ENCODE measurements at regions not wholly inside any gene's neighbourhood (a gene's known extent, or its start where the extent isn't known, plus 50 kb on each side); places are given as distances from the start of the nearest gene placed in this dataset.

DNA sequence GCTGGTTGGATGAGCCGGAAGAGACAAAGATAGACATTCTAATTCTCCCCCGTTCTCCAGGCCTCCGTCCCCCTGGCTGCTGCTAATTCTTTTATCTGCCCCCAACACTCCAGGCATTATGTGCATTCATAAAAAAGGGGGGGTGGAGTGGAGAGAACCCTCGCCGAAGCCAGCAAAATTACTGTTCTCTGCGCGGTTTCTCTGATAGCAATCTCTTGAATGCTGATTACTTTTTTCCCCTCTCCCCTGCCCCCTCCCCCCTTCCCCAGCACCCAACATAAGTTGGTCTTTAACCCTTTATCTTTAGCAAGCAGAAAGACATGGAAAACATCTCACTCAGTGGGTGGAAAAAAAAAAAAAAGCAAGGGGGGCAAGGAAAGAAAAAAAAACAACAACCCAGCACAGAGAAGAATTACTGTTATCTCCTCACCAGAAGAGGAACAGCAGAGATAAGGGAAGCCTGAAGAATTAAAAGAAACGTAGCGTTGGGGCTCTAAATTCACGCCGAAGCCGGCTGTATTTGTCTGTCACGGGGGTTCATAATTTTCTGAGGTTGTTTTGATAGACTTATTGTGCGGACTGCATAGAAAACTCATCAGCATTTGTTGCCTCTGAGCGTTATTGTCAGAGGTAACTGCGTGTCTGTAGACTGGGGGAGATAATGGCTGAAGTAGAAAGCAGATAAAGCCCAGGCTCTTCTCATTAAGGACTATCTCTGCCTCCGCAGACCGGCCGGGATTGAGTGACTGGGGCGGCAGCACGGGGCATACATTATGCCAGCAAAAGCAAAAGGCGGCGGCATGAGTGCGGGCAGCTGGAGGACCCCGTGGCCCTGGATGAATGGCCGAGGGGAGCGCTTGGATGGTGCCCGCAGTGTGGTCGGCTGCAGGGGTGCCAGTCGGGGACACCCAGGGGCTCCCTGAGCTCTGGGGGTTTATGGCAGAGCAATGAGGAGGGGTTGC is 126.9 kb downstream of the MRM1 start:
- DNase-seq (ENCODE audit: low spot score), result no peak

DNA sequence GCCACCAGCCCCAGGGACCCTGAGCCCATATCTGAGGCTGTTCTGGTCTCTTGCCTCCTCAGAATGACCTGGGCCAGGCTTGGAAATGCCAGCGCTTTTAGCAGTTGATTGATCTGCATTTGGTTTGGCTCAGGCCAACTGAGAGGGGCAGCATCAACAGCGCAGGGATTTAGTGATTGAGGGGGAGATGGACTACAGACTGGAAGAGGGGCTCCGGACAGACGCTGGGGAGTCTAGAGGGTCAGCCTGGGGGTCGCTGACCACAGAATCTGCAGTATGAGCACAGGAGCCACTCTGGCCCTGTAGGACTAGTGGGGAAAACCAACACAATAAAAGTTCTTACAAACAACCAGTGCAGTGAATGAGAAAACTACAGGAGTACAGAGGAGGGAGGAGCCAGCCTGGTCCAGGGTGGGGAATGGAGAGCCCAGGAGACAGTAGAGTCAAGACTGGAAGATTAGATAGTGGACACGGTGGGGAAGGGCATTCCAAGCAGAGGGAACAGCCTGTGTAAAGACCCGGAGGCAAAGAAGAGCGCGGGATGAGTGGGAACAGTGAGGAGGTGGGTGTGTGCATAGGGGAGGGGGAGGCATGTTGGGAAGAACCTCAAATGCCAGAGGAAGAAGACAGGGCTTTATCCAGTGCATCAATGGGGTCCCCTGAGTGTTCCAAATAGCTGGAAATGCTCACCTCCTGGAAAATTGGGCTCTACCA is 128.9 kb downstream of the MRM1 start:
- no peak for DNase-seq (ENCODE audit: low spot score)

DNA sequence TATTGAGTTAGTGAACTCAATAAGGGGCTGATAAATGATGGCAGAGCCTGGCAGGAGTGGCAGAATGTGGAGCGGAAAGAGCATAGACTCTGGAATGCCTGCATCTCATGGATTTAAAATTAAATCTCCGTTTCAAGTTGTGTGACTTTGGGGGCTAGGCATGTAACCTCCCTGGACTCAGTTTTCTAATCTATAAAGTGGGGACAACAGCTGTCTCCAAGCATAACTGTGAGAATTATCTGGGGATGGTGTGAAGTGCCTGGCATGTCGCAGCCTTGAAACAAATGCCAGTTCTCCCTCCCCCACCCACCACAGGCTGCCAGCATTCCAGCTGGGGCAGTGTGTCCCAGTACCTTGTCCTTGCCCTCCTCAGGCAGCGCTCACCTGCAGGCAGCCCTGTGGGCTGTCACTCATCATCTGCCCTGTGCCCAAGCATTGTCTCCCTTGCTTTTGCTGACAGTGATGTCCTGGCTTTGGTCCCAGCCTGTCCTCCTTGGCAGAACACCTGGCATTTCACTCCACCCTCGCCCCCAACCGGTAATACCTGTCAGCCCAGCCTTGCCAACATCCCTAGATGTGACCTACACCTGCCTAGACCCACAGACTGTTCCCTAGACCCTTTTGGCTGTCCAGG is 129.6 kb downstream of the MRM1 start:
- no peak for DNase-seq (ENCODE audit: low spot score)

DNA sequence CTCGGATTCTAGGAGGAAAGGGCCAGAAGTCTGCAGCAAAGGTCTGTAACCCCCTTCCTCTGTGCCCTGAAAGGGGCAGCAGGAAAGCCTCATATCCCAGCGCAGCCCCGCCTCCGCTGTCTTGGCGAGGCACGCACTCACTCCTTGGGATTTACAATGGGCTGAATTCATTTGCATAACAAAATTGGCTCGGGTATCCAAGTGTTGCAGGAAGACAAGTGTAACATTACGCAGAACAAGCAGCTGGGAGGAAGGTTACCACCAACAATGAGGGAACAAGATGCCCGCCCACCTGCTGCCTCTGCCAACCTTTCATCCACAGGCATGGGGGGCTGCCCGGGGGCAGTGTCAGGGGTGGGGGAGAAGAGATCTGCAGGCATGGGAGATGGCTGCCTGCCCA is 130.4 kb downstream of the MRM1 start:
- DNase-seq (ENCODE audit: low spot score), result no peak

DNA sequence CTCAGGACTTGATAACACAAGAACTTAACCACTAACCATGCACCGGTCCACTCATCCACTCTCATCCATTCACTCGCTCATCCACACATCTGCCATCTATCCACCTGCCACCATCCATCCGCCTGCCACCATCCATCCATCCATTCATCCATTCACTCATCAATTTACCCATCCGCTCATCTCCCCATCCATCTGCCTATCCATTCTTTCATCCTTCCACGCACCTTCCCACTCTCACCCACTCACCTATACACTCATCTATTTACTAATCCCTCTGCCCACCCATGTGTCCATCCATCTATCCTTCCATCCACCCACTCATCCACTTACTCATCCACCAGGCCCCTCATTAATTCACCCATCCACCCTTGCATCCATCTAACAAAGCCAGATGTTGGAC is 131.0 kb downstream of the MRM1 start:
- DNase-seq (ENCODE audit: low spot score), result no peak

DNA sequence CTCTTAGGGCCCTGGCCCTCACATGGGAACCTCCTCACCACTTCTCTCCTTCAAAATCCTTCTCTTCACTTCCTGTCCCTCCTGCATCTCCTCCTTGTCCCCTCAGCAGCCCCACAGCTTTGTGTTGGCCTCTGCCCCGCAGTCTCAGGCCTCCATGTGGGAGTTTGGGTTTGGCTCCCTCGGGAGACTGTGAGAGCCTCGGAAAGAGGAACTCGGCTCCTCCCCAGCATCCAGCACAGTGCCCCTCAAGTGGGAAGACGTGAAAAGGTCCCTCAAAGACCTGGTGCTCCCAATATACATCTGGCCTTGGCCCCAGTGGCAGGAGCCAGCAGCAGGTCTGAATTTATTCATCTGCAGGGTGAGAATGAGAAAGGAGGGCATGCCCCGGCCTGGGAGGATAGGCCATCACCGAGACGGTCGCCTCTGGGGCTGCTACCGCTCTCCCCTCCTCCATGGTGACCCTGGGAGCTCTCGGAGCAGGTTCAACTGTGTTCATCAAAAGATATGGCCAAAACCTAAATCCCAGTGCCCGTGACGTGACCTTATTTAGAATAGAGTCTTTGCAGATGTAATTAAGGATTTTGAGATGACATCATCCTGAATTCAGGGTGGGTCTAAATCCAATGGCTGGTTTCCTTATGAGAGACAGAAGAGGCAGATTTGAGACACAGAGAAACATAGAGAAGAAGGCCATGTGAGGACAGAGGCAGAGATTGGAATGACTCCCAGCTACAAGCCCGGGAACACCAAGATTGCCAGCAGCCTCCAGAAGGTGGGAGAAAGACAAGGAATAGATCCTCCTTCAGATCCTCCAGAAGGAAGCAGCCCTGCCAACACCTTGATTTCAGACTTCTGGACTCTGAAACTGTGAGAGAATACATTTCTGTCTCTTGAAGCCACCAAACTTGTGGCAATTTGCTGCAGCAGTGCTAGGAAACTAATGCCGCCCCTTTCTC is 135.1 kb downstream of the MRM1 start:
- no peak for DNase-seq (ENCODE audit: low spot score)

DNA sequence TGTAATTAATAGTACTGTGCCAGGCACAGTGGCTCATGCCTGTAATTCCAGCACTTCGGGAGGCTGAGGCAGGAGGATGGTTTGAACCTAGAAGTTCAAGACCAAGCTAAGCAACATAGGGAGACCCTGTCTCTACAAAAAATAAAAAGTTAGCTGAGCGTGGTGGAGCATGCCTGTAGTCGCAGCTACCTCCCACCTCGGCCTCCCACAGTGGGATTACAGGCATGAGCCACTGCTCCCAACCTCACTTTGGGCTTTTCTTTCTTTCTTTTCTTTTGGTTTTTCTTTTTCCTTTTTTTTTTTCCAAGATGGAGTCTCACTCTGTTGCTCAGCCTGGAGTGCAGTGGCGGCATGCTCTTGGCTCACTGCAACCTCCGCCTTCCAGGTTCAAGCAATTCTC is 137.8 kb downstream of the MRM1 start:
- no peak for DNase-seq (ENCODE audit: low spot score)

DNA sequence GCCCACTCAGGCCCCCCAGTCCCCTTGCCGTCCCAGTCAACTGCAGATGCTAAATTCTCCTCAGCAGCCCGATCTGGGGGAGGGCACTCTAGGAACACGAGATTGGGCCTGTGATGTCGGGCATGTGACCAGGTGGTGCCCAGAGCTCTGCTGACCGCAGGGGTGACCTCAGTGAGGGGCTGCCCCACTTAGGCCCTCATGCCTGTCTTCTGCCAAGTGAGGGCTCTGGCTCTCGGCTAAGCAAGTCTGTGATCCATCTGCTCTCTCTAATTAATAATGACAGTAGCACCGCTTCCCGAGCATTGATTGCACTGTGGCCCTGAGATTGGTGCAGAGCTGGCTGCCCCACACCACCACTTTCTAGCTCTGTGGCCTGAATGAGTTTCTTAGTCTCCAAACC is 138.8 kb downstream of the MRM1 start:
- DNase-seq (ENCODE audit: low spot score), result no peak

DNA sequence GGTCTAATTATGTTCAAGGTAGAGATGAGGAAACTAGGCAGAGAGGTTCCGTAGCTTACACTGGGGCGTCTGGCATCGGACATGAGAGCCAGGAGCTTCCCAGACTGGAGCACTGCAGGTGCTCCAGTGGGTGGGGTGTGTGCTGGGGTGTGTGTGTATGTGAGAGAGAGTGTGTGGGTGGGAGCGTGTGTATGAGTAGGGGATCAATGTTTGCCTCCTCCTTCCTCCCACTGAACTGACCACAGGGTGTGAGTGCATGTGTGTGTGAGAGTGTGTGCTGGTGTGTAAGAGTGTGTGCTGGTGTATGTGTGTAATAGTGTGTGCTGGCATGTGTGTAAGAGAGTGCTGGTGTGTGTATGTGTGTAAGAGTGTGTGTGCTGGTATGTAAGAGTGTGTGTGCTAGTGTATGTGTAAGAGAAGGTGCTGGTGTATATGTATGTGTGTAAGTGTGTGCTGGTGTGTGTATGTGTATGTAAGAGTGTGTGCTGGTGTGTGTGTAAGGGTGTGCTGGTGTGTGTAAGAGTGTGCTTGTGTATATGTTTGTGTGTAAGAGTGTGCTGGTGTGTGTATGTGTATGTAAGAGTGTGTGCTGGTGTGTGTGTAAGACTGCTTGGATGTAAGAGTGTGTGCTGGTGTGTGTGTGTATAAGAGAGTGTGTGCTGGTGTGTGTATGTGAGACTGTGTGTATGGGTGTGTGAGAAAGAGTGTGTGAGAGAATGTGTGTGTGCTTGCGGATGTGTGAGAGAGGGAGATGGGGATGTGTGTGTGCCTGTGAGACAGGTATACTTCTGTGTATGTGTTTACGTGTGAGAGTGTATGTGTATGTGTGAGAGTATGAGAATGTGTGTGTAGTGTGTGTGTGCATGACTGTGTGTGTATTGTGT is 139.9 kb downstream of the MRM1 start:
- no peak for DNase-seq (ENCODE audit: low spot score)

DNA sequence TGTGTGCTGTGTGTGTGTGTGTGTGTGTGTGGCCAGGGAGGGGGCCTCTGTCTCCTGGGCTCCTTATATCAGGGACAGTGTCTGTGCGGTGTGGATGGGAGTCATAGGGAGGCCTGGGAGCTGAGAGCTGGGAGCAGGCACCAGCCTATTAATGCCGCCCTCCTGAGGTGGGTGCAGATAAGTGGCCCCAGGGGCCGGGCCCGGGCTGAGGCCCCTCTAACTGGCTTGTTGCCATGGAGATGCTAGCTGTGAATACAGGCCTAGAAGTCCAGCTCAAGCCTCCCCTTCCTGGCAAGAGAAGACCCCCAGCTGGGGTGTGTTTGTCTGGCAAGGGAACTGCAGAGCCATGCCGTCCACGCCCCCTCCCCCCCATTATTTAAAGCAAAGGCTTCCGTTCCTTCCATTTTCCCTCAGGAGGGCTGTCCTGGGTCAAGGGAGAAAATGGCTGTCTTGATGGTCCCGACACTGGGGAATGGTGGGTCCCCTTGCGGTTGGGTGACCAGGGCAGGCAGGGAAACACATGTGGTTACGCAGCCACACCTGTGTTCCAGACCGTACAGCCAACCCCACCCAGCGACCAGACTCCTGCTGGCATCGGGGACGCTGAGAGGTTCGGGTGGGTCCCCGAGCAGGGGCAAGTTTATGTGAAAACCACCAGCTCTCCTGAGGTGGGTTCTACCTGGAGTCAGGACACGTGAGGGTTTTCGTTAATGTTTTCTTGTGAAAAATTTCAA is 141.1 kb downstream of the MRM1 start:
- DNase-seq (ENCODE audit: low spot score), result no peak

DNA sequence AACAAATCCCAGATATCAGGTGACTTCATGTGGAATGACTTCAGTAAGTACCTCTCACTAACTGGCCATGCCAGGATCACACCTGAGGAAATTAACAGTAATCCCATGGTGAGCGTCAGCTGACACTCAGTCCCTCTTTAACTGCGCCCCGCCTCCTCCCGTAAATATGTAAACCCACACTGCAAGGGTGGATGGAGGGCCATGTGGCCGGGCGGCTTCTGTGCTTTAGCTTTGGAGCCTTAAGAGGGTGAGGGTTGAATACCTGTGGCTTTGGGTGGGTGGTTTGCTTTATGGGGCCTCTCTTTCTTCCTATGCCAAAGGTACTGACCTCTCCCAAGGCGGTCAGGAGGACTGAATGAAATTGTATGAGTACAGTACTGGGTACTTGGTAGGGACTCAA is 141.7 kb downstream of the MRM1 start:
- no peak for DNase-seq (ENCODE audit: low spot score)

DNA sequence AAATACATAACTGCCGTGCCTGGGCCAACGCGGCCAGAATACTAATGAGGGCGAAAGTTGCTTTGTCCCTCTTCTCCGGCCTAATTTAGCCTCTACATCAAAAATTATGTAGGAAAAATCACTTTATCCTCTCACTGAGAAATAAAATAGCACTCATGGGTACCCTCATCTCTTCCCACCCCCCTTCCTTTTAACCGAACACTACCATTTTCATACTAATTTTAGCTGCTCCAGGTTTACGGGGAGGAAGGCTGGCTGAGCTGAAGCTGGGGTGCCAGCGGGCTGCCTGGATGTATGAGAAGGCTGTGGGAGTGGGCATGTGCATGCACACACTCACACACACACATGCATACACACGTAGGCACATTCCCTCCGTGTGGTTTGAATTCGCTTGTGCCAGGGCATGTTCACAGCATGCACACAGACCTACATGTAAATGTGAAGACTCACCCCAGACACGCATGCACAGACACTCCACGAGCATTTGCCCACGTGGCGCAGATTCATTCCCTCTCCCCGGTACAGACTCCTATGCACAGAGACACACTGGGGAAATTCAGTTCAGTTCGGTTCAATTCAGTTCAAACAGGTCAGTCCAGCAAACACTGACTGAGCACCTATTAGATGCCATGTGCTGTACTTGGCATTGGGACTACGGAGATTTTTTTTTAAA is 145.1 kb downstream of the MRM1 start:
- no peak for DNase-seq (ENCODE audit: low spot score)

DNA sequence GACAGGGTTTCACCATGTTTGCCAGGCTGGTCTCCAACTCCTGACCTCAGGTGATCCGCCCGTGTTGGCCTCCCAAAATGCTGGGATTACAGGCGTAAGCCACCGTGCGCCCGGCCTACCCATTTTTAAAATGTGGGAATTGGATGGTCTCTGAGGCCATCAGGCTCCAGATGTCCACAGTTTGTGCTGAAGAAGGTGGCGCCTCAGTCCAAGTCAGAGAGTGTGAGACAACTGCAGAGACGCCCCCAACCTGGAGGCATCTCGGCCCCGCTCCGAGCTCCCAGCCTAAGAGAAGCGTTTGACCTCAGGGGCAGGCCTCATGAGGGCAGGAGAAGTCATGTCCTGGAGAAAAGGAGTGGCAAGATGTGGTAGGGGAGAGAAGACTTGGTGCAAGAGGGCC is 146.5 kb downstream of the MRM1 start:
- no peak for DNase-seq (ENCODE audit: low spot score)

DNA sequence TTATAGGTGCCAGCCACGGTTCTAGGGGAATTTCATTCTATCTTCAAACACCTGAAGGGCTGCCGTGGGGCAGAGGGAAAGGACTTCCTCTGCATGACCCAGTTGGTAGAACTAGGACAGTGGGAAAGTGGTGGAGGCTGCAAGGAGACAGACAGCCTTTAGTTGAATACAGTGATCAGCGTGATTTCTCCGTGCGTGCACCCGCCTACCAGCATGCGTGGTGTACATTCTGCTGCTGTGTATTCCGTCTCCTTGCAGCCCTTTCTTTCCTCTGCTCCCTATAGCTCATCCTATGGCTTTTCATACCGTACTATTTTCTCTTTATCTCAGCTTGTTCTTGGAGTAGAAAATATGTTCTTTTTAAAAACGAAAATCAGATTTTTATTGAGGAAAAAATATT is 146.9 kb downstream of the MRM1 start:
- DNase-seq (ENCODE audit: low spot score), result no peak

DNA sequence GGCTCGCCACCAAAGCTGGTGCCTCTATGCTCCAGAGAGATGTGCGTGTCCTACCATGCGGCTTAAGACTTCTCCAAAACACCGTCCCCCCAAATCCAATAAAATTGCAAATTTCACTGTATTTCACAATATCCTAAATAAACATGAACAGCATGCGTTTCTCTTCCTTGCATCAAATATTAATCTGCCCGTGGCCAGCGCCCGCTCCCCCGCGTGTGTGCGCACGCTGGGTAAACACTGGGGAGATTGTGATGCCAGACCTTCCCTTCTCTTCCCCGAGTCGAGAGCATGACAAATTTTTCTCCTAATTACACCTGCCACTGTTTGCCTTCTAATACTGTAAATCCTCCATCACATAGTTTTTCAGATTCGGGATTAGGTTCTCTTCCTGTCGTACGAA is 148.1 kb downstream of the MRM1 start:
- DNase-seq (ENCODE audit: low spot score), result no peak

DNA sequence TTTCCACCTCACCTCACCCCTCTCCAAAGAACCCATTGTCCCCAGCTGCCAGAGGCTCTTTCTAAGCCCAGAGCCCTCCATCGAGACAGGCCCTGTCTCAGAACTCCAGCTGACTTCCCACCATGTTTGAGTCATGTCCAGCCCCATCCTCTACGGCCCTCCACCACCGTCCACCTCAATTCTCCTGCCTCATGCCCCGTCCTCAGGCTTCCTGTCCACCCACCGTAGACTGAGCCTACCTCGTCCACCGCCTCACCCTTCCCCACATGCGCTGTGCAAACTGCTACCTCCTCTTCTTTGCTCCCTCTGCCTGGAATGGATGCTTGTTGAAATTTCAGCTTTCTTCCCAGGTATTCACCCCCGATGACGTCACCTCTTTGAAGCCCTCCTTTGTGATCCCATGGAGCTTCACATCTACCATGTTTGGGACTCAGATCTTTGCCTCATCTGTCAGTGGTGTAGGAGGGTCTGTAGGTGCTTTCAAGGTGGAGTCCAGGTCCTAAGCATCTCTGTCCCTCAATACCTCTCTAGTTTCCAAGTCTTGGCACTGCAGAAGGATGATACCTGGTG is 149.0 kb downstream of the MRM1 start:
- DNase-seq (ENCODE audit: low spot score), result no peak

DNA sequence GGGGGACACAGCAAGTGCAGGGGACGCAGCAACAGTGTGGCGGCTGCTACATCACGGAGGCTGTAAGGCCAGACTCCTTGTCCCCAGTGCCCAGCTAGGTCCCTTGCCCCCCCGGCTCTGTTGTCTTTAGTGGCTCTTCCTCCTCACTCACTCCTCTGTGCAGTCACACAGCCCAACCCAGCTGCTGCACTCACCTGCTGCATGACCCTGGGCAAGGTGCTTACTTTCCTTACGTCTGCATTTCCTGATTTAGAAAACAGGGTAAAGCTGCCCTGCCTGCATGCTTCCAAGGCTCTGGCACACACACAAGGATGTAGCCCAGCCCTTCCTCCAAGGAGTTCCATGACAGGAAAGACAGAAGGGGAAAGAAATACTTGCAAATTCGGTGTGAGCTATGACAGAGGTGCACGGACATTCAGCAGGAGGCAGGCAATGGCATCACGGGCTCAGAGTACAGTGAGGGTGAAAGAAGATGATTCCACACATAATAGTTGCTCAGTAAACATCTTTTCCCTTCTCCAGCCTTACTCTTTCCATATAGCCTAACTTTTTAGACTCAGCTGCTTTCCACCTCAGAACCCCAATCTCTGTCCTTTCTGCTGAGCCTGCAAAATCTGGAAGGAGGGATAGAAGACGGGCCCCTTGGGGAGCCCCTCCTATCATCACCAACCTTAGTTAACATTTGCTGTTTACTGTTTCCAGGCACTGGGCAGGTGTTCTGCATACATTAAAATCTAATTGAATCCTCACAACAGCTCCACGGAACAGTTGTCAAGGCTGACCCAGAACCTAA is 150.9 kb downstream of the MRM1 start:
- no peak for DNase-seq (ENCODE audit: low spot score)

DNA sequence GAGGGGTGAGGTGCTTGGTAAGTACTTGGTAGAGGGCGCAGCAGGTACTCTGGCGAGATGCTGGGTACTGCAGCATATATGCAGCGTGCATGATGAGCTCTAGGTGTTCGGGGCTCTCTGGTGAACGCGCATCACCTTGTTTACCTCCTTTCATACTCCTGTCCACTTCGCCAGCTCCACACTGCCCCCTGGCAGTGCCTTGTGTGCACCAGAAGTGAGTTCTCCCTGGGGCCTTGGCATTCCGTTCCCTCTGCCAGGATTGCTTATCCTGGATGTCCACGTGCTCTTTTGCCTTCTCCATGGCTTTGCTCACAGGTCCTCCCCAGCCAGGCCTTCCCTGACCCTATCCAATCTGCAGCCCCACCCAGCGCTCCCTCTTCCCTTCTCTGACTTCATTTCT is 154.2 kb downstream of the MRM1 start:
- DNase-seq (ENCODE audit: low spot score), result no peak
